ENCODE measurements at regions not wholly inside any gene's neighbourhood (a gene's known extent, or its start where the extent isn't known, plus 50 kb on each side); places are given as distances from the start of the nearest gene placed in this dataset.

DNA sequence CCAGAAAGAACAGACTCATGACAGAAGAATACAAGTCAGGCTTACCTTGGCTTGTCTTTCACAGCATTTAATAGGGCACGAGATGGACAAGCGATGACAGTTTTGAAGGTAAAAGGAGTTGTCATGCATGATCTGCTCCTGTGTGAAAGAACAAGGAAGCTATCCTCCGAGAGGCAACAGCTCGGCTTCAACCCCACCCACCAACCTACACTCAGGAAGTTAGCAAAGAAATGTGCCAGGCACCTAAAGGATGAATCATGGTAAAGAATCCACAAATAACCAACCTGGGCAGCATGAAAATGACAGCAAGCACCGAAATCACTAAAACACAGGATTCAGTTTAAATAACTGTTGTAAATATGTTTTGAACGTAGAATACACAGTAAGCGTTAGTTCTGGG, 700.2 kb downstream of the TYW1 start:
- DNase-seq: no peak

DNA sequence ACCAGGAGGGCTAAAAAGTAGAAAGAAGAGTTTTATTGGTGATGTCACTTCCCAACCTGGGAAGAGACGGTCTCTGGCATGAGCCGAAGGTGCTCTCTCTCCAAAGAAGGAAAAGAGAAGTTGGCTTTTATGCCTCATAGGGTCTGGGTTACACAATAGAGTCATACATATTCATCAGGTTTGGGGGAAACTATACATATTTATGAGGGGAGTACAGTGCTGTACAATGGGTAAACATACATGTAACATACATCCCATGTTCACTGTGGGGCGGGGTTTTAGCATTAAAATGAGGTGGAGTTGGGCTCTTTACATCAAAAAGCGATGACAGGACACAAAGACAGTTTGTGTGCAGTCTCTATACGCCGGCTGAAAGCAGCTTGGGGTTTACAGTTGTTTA, 701.7 kb downstream of the TYW1 start:
- DNase-seq: no peak

DNA sequence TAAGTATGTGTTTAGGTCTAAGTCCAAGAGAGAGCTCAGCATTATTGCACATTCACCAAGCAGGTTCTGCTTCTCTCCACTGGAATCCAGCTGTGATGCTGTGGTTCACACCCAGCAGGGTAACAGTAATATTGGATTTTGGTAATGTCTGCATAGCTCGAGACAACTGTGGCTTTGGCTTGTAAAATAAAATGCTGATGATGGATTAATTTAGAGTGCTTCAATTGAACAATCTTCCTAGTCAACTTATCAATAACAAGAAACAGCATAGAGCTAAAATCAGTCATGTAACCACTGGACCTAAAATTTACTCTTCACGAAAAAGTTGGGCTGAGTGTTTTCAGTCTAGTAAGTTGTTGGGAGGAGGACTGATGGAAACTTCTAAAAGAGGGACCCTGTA, 709.2 kb downstream of the TYW1 start:
- no peak for DNase-seq

- no peak for DNase-seq
Measured at GRCh38 chr7:67711706-67712105, 715.1 kb downstream of the TYW1 start.

DNA sequence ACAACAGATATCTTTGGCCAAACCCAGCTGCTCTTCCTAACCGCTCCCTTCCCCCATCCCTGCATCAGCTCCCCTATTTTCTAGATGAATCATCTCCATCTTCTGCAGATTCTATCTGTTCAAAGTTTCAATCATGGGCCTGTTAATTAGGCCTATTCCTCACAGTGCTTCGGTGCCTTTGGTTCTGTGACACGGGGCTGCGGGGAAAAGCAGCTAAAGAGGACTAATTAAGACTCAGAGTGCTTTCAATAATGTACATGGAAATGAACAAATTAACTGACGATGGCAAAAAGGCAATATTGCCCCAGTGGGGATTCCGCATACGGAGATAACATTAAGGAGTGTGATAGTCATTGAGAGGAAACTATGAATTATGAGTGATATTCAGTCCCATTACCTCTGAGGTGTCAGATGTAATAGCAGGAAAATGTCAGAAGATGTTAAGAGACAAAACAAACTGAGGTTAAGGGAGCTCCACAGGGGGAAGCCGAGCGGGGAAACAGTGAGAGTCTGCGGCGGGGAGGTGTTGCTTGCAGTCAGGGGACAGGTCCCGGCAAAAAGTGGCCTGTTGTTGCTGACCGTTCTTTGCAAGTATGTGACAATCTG, 716.9 kb downstream of the TYW1 start:
- no peak for DNase-seq

GRCh38 chr7:67716729-67717128, 720.1 kb downstream of the TYW1 start:
- DNase-seq: no peak

DNA sequence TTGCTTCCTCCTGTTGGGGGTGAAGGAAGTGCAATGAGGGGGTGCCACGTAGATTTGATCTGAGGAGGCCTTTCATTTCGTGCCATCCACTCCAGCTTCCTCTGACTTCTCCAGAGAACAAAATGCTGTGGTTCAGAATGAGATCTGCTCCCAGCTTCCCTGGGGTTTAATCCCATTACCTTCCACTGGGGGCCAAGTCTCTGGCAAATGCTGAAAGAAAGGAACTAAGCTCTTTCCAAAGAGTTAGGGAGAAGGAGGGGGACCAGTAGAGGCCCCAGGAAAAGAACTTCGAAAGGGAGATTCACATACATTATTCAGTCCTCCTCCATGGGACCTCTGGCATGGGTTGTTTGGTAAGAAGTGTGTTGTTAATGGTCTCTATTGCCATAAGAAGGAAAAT, 727.0 kb downstream of the TYW1 start:
- DNase-seq: no peak

DNA sequence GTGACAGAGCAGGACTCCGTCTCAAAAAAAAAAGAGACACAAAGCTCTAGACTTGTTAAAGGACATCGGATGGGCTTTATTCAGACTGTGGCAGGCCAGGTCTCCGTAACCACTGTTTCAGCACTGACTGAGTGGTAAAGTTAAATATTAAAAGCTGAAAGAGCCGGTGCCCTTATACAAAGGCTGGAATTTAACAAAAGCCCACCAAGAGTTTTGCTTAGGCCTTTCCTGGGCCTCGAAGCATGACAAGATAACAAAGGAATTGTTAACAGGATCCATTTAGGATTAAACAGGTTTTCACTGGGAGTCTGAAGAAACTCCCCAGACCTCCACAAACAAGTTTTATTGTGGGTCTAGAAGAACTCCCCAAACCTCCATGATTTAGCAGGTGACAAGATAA, 727.8 kb downstream of the TYW1 start:
- DNase-seq: no peak

DNA sequence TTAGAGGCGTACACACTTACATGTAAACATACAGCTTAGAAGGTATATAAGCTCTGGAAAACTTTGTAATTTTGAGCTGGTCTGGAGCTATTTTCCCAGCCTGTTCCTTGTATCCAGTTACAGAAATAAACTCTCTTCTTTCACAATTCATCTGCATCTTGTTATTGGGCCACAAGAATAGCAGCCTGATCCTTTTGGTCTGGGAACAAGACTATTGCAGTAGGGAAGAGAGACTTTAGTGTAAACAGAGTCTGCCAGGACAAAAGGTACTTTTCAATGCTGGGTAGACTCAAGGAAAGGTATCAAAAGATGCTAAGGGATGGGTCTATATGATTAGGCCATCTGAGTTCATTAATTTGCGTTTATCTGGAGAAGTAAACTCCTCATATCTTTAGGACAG, 728.3 kb downstream of the TYW1 start:
- DNase-seq: no peak

GRCh38 chr7:67725423-67725822, 728.8 kb downstream of the TYW1 start:
- no peak for DNase-seq

- DNase-seq: no peak
Measured at GRCh38 chr7:67729771-67730170, 733.1 kb downstream of the TYW1 start.

DNA sequence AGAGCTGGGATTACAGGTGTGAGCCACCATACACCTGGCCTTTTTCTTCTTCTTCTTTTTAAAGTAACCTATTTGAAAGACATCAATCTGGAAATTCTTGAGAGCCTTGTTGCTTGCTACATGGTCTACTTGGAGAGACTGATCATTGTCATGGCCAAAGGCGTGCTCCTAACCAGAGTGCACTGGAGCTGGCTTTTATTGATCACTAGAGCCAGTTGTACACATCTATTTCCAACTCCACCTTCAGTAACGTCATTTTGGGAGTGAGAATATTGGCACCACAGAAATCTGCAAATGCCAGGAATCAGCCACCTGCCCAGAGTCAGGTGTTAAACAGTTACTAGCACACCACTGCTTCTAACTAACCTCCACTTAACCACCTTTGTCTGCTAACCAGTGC, 735.1 kb downstream of the TYW1 start:
- DNase-seq: no peak

DNA sequence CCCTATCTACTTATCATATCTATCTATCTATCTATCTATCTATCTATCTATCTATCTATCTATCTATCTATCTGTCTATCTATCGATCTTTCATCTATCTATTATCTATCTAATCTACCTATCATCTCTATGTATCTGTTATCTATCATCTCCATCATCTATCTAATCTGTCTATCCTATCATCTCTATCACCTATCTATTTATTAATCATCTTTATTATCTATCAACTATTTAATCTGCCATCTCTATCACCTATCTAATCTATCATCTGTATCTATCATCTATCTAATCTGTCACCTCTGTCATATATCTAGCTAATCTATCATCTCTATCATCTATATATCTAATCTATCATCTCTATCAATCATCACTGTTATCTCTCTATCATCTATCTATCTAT, 736.3 kb downstream of the TYW1 start:
- DNase-seq: no peak

- DNase-seq: no peak
Measured at GRCh38 chr7:67738145-67738544, 741.5 kb downstream of the TYW1 start.

DNA sequence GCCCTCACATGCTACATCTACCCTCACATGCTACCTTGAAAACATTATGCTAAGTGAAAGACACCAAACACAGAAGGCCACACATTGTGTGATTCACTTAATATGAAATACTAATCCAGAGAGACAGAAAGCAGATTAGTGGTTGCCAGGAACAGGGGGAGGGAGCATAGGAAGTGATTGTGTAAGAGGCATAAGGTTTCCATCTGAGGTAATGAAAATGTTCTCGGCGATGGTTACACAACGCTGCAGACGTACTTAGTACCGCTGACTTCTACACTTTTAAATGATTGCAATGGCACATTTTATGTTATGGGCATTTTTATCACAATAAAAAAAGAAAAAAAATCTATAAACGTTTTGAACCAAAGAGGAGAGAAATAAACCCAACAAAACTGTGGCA, 742.3 kb downstream of the TYW1 start:
- no peak for DNase-seq

DNA sequence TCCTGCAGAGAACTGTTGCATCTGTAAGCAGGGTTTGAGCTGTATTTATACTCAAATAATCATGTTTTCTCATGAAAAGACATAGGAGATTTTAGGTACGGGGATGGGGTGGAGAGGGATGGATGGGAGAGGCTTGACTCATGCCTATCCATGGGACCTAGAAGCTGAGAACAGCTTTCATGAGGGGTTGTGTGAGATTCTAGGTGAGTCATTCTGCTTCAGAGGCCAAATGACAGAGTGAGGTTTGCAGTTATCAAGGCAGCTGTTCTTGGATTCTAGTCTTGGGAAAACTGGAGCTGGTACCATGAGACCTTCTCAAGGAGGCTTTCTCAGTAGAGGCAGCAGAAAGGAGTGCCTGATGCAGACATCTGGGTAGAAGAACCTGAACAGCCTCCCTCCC, 746.9 kb downstream of the TYW1 start:
- DNase-seq: no peak

DNA sequence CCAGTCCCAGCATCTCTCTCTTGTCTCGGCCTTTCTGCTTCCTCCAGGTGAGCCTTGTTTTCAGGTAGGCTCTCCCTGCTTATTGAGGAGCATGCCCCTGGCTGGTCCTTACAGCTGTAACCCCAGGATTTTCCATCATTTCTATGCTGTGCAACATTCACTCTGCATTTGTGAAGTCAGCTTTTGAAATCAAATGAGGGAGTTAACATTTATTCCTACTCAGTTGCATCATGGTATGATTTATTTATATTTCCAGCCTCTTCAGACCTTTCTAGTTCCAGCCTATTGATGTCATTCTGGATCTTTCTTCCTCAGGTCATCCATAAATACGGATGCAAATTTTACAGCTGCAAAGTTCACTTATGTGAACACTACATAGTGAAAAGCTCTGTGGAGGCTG, 755.6 kb downstream of the TYW1 start:
- DNase-seq: no peak

DNA sequence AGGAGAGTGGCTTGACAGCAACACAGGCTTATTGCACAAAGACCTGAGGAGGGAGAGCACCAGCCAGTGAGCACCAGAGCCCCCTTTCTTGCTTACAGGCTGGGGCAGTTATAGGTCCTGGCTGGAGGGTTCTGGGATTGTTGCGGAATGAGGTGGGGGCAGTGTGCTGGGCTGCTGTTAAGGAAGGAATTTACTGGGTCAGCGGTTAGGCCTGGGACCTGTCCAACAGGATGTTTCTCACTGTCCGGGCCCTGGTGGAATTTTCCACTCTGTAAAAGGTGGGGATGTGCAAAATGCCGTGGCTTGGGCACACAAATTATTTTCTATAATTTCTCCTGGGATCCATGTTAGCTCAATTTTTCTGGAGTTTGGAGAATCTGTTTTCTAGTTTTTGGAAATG, 757.3 kb downstream of the TYW1 start:
- DNase-seq: no peak

GRCh38 chr7:67754651-67755050, 758.0 kb downstream of the TYW1 start:
- no peak for DNase-seq

DNA sequence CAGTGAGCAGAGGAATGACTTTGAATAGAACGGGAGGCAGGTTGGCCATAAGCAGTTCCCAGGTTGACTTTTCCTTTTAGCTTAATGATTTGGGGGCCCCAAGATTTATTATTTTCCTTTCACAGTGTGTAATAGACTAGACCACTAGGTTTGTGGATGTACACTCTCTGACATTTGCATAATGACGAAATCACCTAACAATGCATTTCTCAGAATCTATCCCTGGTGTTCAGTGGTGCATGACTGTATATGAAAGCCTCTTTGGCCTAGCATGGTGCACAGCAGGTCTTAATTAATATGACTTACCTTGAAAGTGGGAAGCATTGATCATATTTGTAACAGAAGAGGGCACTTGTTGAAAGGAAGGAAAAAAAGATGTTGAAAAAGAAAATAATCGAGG, 761.9 kb downstream of the TYW1 start:
- DNase-seq: no peak

GRCh38 chr7:67760971-67761370, 764.3 kb downstream of the TYW1 start:
- DNase-seq: no peak

- no peak for DNase-seq
Measured at GRCh38 chr7:67762516-67762915, 765.9 kb downstream of the TYW1 start.

GRCh38 chr7:67764289-67764688, 767.7 kb downstream of the TYW1 start:
- DNase-seq: no peak

DNA sequence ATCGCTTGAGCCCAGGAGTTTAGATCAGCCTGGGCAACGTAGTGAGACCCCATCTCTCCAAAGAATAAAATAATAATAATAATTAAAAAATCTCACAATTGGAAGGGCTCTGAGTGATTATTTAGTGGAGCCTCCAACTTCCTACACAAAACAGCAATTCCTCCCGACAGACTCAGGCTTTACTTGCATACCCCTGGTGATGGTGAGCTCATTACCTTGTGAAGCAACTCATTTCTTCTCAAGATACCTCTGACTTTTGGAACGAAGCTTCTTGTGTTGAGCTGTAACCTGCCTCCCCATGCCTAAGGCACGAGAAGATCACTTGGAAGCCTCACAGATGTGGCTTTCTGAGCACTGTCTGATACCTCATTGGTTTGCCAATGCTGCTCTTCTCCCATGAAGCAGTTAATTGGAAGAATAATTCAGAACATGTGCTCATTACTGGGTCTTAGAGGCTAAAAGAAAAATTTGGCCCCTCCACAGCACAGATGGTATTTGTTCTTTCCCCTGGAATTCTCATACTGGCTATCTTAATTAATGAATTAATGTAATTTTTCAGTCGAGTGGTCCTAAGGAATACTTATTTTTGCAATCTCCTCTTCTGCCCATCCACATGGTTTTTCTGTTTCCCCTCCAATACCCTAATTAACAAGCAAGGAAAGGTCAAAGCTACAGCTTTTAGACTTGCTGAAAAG, 769.0 kb downstream of the TYW1 start:
- DNase-seq: no peak

- no peak for DNase-seq
Measured at GRCh38 chr7:67766906-67767410, 770.3 kb downstream of the TYW1 start.
